Germinal center (tissue), 1 donor: ENCODE measurements at regions not wholly inside any gene's neighbourhood (a gene's known extent, or its start where the extent isn't known, plus 50 kb on each side); places are given as distances from the start of the nearest gene placed in this dataset.

Experiments used
- DNase-seq: peaks from one replicate; pipeline ENCODE4 v3.0.0; 2012; ENCODE audit warnings: mixed read lengths, low spot score

DNA sequence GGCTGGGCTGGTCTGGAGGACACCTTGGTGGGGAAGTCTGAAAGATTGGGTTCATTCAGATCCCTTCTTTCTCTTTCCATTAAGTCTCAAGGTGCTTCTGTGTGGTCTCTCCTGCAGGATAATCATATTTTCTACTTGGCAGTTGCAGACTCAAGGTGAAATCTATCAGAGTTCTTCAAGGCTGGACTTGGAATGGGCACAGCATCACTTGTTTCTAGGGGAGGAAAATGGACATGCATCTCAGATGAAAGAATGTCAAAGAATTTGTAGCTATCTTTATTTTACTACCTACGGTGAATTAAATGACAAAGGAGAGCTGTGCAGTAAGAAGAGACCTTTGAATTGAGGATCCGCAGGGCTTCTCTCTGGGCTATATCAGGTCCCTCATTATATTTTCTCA, 69.8 kb upstream of the PAPPA start:
- DNase-seq: no peak

GRCh38 chr9:116084497-116084896, 69.1 kb upstream of the PAPPA start:
- no peak for DNase-seq

DNA sequence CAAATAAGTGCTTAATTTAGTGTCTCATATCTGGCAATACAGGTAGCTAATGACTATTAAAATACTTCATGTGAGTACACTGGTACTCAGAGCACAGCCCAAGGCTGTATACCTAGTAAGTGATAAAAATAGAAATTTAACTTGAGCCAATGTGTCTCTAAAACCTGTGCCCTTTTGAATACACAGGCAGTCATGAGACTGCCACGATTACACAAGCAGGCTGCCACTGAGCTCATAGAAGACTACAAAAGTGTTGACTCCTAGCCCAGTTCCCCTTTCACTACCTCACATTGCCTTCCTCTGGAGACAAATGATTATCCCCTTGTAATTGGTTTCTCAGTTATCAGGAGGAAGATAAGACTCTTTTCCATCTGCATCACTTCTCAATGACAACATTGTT, 66.3 kb upstream of the PAPPA start:
- no peak for DNase-seq

DNA sequence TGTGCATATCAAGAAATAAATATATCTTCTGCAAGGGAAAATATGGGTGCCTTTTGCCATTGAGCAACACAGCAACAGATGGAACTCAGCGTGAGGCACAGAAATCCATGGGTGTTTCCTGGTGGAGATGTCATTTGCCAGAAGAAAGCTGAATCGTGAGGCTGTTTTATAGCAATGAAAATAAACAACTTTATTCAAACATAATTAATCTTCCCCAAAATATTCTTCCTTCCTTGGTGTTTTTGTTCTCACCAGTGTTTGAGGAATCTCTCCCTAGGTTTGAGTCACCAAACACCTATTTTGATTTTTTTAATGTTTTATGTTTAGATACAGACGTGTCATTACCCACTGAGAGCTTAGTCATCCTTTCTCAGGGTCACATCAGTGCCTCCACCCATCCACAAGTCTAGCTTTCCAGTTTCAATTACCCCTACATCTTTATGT, 65.8 kb upstream of the PAPPA start:
- DNase-seq: no peak

- no peak for DNase-seq
Observed at GRCh38 chr9:116088396-116088795, 65.2 kb upstream of the PAPPA start.

- no peak for DNase-seq
Observed at GRCh38 chr9:116090030-116090770, 63.4 kb upstream of the PAPPA start.

DNA sequence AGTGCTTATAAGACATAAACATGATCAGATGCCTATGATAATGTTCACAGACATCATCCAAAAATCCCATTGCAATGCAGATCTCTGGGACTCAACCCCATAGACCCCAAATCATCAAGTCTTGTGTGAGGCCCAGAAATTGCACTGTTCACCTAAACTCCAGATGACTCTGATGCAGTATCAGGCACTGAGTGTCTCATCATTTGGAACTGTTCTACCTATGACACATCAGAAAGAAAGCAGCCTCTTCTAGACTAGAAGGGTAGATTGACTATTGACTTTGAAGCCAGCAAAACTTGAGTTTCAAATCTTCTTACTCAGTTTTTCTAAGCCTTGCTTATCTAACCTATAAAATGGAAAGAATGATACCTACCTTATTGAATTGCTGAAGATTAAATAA, 58.7 kb upstream of the PAPPA start:
- DNase-seq: no peak

DNA sequence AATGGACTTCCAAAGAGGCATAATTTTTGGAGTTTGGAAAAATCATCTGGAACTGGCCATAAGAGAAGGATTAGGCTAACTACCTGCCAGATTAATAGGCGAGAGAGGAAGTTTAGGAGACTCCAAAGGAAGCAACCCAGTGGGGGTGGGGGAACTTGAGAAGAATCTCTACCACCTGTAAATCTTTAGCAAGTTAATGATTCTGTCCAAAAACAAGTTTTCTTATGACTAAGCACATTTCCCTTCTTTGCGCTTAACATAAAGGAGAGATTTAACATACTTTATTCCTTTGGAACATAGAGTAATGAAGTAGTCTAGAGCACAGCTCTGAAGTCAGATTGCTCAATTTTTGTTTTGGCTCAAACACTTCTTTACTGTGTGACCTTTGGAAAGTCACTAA, 58.2 kb upstream of the PAPPA start:
- no peak for DNase-seq

DNA sequence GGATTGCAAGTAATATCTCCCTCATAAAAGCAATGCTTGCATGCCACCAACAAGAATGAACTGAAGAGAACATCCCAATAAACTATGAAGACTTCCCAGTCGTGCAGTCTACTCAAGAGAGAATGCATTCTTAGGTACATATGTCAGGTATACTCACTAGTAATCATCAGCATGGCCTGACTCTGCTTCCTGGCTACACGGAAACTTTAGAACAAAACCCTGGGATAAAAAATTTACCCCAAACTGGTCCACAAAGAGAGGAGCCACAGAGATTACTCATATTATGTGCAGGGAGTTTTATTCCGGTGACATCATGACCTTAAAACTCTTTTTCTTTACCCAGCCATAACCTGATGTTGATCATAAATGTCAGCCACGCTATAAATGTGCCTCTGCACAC, 57.5 kb upstream of the PAPPA start:
- DNase-seq: no peak

DNA sequence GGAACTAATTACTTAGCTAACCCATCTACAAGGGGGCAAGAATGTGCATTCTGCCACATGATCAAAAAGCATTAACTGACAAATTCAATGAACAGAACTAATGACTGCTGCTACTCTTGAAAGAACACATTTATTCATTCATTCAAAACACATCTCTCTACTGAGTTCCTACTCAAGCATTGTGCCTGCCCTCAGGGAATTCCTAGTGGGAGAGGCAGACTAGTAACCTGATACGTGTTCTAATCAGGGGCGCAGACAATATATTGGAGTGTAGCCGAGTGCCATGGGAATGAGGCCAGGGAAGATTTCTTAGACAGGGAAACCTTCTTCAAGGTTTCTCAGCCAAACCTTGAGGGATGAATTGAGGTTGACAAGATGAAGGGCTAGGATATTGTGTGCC, 56.7 kb upstream of the PAPPA start:
- no peak for DNase-seq

DNA sequence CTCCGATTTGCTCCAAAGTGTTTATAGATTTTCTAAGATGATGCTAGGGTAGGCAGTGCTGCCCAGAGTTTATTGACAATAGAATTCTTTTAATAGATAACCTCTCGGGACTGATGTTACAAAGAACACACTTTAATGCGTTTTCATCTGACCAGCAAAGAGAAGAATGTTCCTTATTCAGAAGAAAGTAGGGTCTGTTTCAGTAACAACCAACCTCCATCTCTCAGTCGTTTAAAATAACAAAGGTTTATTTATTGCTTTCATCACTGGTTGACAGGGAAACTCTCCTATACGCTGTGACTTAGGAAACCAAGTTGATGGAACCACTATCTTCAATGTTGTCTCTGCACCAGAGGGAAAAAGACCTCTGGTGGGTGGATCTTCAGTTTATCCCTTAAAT, 55.1 kb upstream of the PAPPA start:
- no peak for DNase-seq

DNA sequence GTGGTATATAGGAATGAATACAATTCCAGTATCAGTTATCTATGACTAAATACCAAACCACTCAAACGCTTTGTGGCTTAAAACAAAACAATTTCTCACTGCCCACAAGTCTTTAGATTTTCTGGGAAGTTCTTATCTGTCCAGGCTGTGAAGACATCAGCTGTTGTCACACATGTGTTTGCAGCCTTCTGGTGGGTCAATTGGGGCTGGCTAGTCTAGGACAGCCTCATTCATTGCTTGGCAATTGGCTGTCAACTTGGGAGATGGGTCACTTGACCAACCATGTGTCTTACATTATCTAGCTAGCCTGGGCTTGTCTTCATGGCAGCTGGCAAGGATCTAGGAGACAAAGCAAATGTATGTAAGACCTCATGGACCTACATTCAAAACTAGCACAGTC, 53.8 kb upstream of the PAPPA start:
- no peak for DNase-seq

- no peak for DNase-seq
Observed at GRCh38 chr9:116100711-116101121, 52.9 kb upstream of the PAPPA start.

- no peak for DNase-seq
Observed at GRCh38 chr9:116101516-116101915, 52.1 kb upstream of the PAPPA start.

DNA sequence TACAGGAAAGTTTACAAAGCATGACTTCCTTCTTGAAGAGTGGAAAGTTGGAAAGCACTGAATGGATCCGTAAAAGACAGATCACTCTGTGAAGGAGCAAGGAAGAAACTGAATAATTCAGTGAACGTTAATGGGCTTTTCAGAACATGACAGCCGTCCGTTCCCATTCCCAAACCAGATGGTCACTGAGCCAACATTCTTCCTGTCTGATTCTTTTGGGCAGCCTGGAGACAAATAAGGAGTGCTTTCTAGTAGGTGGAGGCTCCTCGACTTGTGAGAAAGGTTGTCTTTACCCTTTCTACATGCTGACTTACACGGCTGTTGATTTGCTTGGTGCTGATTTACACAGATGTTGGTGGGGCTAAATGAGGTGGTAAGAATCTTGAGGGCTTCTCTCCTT, 51.0 kb upstream of the PAPPA start:
- DNase-seq: no peak
